ENCODE measurements at regions not wholly inside any gene's neighbourhood (a gene's known extent, or its start where the extent isn't known, plus 50 kb on each side); places are given as distances from the start of the nearest gene placed in this dataset.

- TF ChIP-seq CTCF (conservative IDR thresholded peaks at IDR 0.05) (no peak), EZH2 (IDR thresholded peaks at IDR 0.05; ENCODE audit: low read depth) (no peak)
Measured at GRCh38 chr1:22234476-22235030, 91.7 kb upstream of the WNT4 start.

All from PC-9 (cell line).